Lung (tissue), 11 donors: ENCODE measurements at regions not wholly inside any gene's neighbourhood (a gene's known extent, or its start where the extent isn't known, plus 50 kb on each side); places are given as distances from the start of the nearest gene placed in this dataset.
"Not testable (repeated sequence)": the region's sequence is repeated elsewhere in the genome, so short reads cannot be mapped to it uniquely, and the experiment has no call there.

ENCODE experiments used
- ATAC-seq: fragments of 200-7000 bp; cut with Tn5 transposase; one replicate; pipeline ENCODE4 v1.9.1; 2020; ENCODE audit warnings: moderate number of reproducible peaks; ENCODE audit not compliant: insufficient read depth, low FRiP score
- DNase-seq, 3 donors: peaks; one replicate each; pipeline ENCODE4 v3.0.0-alpha.2; 2013 to 2017
- H3K27ac ChIP-seq, 2 donors: one replicate each; pipeline ENCODE4 v1.5.1; 2013; ENCODE audit warnings: mild to moderate bottlenecking in 2 of 2, moderate library complexity in 2 of 2, control low read depth in 1 of 2, inconsistent platforms in 1 of 2, low read depth in 1 of 2, low read length in 1 of 2
- H3K27me3 ChIP-seq, 3 donors: one replicate each; pipeline ENCODE4 v1.5.1; 2013; ENCODE audit warnings: low read length in 2 of 3; ENCODE audit not compliant: control insufficient read depth in 3 of 3, insufficient read depth in 3 of 3
- H3K36me3 ChIP-seq, 4 donors: one replicate each; pipeline ENCODE4 v1.5.1; 2013; ENCODE audit warnings: low read length in 4 of 4, mild to moderate bottlenecking in 1 of 4, moderate library complexity in 1 of 4; ENCODE audit not compliant: control insufficient read depth in 4 of 4, insufficient read depth in 4 of 4
- H3K4me1 ChIP-seq, 5 donors: one replicate each; pipeline ENCODE4 v1.5.1; 2013; ENCODE audit warnings: low read length in 5 of 5, mild to moderate bottlenecking in 2 of 5, moderate library complexity in 1 of 5; ENCODE audit not compliant: control insufficient read depth in 5 of 5, insufficient read depth in 5 of 5
- H3K4me3 ChIP-seq: one replicate; pipeline ENCODE4 v1.5.1; 2013; ENCODE audit warnings: mild to moderate bottlenecking, control low read depth, moderate library complexity
- H3K9ac ChIP-seq, 2 donors: one replicate each; pipeline ENCODE4 v1.5.1; 2013; ENCODE audit warnings: low read length in 2 of 2, control low read depth in 1 of 2; ENCODE audit not compliant: insufficient read depth in 1 of 2
- H3K9me3 ChIP-seq, 4 donors: one replicate each; pipeline ENCODE4 v1.5.1; 2013; ENCODE audit warnings: low read length in 3 of 4, mild to moderate bottlenecking in 1 of 4, moderate library complexity in 1 of 4; ENCODE audit not compliant: control insufficient read depth in 4 of 4, insufficient read depth in 3 of 4
- WGBS, 2 donors: extraction: QIAGEN DNeasy Blood & Tissue Kit; methylation state at CpG; one replicate each; pipeline ENCODE4 v1.1.7; 2013; 5-methylcytosine and 5-hydroxymethylcytosine counted together
- TF ChIP-seq, protein P1 (sequence below): IDR thresholded peaks from 2 replicates; pipeline ENCODE4 v1.5.1; 2012; ENCODE audit warnings: mild to moderate bottlenecking; ENCODE audit errors: control extremely low read depth, extremely low read depth
- donor health status: control.
- donor health status: control.
- donor health status: Bipolar disorder and iron deficiency.
- donor health status: healthy.
- donor health status: DM: yes; HTN: yes; CAD: no.

DNA sequence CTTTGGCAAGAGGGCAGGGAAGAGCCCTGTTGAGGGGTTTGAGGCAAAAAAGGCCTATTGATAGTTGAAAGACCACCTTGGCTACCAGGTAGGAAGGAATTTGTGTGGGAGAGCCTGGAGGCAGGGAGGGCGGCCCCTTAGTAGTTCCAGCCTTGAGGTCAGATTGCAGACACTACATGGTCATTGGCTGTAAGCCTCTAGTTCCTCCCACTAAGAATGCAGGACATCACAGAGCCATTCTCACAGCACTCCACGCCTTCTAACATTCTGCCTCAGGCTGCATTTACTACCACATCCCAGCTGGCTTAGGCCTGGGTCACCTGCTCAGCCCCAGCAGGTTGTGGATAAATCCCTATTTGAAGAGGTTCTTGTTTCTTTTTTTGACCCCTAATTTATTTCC is 91.0 kb upstream of the SNX9 start:
- Histone ChIP-seq H3K4me3 (no peak overlapping the region), H3K27me3 (no peaks in the 10 kb centered on the region), H3K9me3 (no peaks in the 10 kb centered on the region), H3K9ac (no peak overlapping the region), H3K4me1 (peaks cover 0 to 5% (median 0%) of the 10 kb centered on the region in 5 donors), H3K27ac (no peak overlapping the region), H3K36me3 (no peaks in the 10 kb centered on the region)
- DNase-seq, result no peak
- WGBS, 2 donors, result 96 to 100% methylated on average over 2 of the region's 2 CpGs
- ATAC-seq, result no peak
- TF ChIP-seq, protein P1, sequence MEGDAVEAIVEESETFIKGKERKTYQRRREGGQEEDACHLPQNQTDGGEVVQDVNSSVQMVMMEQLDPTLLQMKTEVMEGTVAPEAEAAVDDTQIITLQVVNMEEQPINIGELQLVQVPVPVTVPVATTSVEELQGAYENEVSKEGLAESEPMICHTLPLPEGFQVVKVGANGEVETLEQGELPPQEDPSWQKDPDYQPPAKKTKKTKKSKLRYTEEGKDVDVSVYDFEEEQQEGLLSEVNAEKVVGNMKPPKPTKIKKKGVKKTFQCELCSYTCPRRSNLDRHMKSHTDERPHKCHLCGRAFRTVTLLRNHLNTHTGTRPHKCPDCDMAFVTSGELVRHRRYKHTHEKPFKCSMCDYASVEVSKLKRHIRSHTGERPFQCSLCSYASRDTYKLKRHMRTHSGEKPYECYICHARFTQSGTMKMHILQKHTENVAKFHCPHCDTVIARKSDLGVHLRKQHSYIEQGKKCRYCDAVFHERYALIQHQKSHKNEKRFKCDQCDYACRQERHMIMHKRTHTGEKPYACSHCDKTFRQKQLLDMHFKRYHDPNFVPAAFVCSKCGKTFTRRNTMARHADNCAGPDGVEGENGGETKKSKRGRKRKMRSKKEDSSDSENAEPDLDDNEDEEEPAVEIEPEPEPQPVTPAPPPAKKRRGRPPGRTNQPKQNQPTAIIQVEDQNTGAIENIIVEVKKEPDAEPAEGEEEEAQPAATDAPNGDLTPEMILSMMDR, result no peak

DNA sequence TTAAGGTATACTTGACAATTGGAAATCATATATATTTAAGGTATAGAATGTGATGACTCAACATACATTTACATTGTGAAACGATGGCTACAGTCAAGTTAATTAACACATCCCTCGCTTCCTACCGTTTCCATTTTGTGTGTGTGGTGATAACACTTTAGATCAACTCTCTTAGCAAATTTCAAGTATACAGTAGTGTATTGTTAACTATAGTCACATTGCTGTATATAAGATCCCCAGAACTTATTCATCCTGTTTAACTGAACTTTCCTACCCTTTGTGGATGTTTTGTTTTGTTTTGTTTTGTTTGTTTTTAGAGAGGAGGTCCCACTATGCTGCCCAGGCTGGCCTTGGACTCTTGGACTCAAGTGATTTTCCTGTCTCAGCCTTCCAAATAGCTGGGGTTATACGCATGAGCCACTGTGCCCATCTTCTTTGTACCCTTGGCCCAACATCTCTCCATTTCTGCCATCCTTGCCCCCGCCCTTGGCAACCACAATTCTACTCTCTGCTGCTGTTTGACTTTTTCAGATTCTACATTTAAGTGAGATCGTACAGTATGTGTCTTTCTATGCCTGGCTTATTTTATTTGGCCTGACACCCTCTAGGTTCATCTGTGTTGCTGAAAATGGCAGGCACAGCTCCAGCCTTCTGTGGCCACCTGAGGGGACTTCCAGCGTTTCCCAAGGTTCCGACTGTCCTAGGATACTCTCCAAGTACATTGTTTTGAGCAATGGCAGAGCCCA is 90.5 kb upstream of the SNX9 start:
- Histone ChIP-seq H3K27me3 (no peaks in the 10 kb centered on the region), H3K4me1 (peaks cover 0 to 1% (median 0%) of the 10 kb centered on the region in 5 donors), H3K4me3 (no peak overlapping the region), H3K27ac (no peak overlapping the region), H3K36me3 (no peaks in the 10 kb centered on the region), H3K9me3 (no peaks in the 10 kb centered on the region), H3K9ac (no peak overlapping the region)
- no peak for ATAC-seq
- TF ChIP-seq, protein P1, result no peak
- DNase-seq, result no peak
- WGBS, 2 donors, result 84 to 87% methylated on average over 8 of the region's 8 CpGs

DNA sequence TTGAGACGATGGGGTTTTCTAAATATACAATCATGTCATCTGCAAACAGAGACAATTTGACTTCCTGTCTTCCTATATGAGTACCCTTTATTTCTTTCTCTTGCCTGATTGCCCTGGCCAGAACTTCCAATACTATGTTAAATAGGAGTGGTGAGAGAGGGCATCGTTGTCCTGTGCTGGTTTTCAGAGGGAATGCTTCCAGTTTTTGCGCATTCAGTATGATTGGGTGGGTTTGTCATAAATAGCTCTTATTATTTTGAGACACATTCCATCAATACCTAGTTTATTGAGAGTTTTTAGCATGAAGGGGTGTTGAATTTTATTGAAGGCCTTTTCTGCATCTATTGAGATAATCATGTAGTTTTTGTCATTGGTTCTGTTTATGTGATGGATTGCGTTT is 86.5 kb upstream of the SNX9 start:
- not testable (repeated sequence) for ATAC-seq, H3K9ac ChIP-seq
- 87 to 93% methylated on average over 4 of the region's 4 CpGs for WGBS, 2 donors

DNA sequence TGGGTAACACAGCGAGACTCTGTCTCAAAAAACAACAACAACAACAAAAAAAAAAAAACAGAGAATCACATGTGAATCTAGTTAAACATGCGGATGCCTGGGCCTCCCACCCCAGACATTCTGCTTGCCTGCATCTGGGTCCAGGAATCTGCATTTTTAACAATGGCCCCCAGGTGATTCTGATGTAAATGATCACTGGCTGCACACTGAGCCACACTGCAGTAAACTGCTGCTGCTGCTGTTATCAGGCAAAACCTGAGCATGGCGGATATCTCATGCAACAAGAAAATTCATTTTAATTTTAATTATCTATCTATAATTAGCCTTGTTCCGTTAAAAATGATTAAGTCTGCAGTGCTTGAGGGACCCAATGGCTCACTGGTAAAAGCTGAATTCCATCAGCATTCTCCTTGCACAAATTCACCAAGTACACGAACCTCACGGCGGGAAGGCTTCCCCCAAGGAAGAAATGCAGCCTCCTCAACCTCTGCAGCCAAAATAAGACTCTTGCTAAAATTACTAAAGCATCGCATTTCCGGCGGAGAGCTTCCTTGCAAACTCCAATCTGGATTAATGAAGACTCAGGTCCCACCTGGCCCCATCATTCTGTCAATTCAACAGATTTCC is 81.6 kb upstream of the SNX9 start:
- DNase-seq (peak in 1 of 3 donors; percentile 24), ATAC-seq (no peak)
- peaks cover 0 to 16% (median 0%) of the 10 kb centered on the region in 5 donors for H3K4me1 ChIP-seq
- H3K4me3 ChIP-seq, result no peak overlapping the region
- TF ChIP-seq, protein P1, result no peak
- peaks cover 0 to 2% (median 0%) of the 10 kb centered on the region in 3 donors for H3K27me3 ChIP-seq
- no peak overlapping the region for H3K27ac ChIP-seq
- peak overlapping the region in 1 of 2 donors; percentile 8 for H3K9ac ChIP-seq
- no peaks in the 10 kb centered on the region for H3K9me3 ChIP-seq
- no peaks in the 10 kb centered on the region for H3K36me3 ChIP-seq
- 82 to 85% methylated on average over 10 of the region's 10 CpGs for WGBS, 2 donors

More for the DNA sequence above, 86.5 kb upstream of the SNX9 start:
- not testable (repeated sequence) for H3K9me3 ChIP-seq, H3K4me1 ChIP-seq, H3K4me3 ChIP-seq, H3K27ac ChIP-seq, DNase-seq, H3K27me3 ChIP-seq, H3K36me3 ChIP-seq
